Vagina (tissue), 2 donors: ENCODE measurements at regions not wholly inside any gene's neighbourhood (a gene's known extent, or its start where the extent isn't known, plus 50 kb on each side); places are given as distances from the start of the nearest gene placed in this dataset.

Experiments
- CTCF ChIP-seq, 3 experiments: fragments of 450-650 bp in 2 of 3; fragments of 200-600 bp in 1 of 3; sonication (generic) in 1 of 3; IDR thresholded peaks; one replicate each; pipeline ENCODE4 v1.5.1; 2017 to 2019; ENCODE audit warnings: antibody characterized with exemption in 3 of 3, mild to moderate bottlenecking in 2 of 3, moderate library complexity in 2 of 3
- POLR2A ChIP-seq, 2 donors: fragments of 450-650 bp; IDR thresholded peaks; one replicate each; pipeline ENCODE4 v1.6.1; 2017; ENCODE audit warnings: antibody characterized with exemption in 2 of 2, mild to moderate bottlenecking in 2 of 2, moderate library complexity in 2 of 2

- TF ChIP-seq POLR2A (IDR thresholded peaks at IDR 0.05) (no peak), CTCF (IDR thresholded peaks at IDR 0.05) (no peak)
These were observed 169.4 kb upstream of the ZNF462 start for GRCh38 chr9:106693558-106693957.
